ENCODE measurements at regions not wholly inside any gene's neighbourhood (a gene's known extent, or its start where the extent isn't known, plus 50 kb on each side); places are given as distances from the start of the nearest gene placed in this dataset.

- TF ChIP-seq, protein P1, sequence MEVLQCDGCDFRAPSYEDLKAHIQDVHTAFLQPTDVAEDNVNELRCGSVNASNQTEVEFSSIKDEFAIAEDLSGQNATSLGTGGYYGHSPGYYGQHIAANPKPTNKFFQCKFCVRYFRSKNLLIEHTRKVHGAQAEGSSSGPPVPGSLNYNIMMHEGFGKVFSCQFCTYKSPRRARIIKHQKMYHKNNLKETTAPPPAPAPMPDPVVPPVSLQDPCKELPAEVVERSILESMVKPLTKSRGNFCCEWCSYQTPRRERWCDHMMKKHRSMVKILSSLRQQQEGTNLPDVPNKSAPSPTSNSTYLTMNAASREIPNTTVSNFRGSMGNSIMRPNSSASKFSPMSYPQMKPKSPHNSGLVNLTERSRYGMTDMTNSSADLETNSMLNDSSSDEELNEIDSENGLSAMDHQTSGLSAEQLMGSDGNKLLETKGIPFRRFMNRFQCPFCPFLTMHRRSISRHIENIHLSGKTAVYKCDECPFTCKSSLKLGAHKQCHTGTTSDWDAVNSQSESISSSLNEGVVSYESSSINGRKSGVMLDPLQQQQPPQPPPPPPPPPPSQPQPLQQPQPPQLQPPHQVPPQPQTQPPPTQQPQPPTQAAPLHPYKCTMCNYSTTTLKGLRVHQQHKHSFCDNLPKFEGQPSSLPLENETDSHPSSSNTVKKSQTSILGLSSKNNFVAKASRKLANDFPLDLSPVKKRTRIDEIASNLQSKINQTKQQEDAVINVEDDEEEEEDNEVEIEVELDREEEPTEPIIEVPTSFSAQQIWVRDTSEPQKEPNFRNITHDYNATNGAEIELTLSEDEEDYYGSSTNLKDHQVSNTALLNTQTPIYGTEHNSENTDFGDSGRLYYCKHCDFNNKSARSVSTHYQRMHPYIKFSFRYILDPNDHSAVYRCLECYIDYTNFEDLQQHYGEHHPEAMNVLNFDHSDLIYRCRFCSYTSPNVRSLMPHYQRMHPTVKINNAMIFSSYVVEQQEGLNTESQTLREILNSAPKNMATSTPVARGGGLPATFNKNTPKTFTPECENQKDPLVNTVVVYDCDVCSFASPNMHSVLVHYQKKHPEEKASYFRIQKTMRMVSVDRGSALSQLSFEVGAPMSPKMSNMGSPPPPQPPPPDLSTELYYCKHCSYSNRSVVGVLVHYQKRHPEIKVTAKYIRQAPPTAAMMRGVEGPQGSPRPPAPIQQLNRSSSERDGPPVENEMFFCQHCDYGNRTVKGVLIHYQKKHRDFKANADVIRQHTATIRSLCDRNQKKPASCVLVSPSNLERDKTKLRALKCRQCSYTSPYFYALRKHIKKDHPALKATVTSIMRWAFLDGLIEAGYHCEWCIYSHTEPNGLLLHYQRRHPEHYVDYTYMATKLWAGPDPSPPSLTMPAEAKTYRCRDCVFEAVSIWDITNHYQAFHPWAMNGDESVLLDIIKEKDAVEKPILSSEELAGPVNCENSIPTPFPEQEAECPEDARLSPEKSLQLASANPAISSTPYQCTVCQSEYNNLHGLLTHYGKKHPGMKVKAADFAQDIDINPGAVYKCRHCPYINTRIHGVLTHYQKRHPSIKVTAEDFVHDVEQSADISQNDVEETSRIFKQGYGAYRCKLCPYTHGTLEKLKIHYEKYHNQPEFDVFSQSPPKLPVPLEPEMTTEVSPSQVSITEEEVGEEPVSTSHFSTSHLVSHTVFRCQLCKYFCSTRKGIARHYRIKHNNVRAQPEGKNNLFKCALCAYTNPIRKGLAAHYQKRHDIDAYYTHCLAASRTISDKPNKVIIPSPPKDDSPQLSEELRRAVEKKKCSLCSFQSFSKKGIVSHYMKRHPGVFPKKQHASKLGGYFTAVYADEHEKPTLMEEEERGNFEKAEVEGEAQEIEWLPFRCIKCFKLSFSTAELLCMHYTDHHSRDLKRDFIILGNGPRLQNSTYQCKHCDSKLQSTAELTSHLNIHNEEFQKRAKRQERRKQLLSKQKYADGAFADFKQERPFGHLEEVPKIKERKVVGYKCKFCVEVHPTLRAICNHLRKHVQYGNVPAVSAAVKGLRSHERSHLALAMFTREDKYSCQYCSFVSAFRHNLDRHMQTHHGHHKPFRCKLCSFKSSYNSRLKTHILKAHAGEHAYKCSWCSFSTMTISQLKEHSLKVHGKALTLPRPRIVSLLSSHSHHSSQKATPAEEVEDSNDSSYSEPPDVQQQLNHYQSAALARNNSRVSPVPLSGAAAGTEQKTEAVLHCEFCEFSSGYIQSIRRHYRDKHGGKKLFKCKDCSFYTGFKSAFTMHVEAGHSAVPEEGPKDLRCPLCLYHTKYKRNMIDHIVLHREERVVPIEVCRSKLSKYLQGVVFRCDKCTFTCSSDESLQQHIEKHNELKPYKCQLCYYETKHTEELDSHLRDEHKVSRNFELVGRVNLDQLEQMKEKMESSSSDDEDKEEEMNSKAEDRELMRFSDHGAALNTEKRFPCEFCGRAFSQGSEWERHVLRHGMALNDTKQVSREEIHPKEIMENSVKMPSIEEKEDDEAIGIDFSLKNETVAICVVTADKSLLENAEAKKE (CRISPR knock-in tag; IDR thresholded peaks at IDR 0.05), result no peak
- no peak for TF ChIP-seq CREB1 (CRISPR knock-in tag; IDR thresholded peaks at IDR 0.05; ENCODE audit: low read depth)
- no peak for TF ChIP-seq EZH2phosphoT487 (IDR thresholded peaks at IDR 0.05; ENCODE audit: unreplicated experiment)
- TF ChIP-seq NANOG (IDR thresholded peaks at IDR 0.05; ENCODE audit: borderline replicate concordance), result no peak
Measured at GRCh38 chr13:40439928-40440327, 226.5 kb downstream of the FOXO1 start (continued).

GRCh38 chr13:40440990-40441820 is 225.2 kb downstream of the FOXO1 start:
- peaks cover 7% of the 10 kb centered on the region; the same call in 1 of the 2 replicates for H3K9me2 ChIP-seq (ENCODE audit: insufficient read depth)
- H3K27me3 Mint-ChIP-seq (ENCODE audit: insufficient read depth, low read depth, poor library complexity), result no peaks in the 10 kb centered on the region
- no peaks in the 10 kb centered on the region for H3K4me1 ChIP-seq (ENCODE audit: insufficient read depth)
- no peak overlapping the region for H3K27ac ChIP-seq (ENCODE audit: low read depth)
- no peaks in the 10 kb centered on the region for H3K27me3 ChIP-seq (ENCODE audit: insufficient read depth)
- no peak overlapping the region for H3K4me2 ChIP-seq
- H3K4me3 ChIP-seq, result no peak overlapping the region
- H3K27ac Mint-ChIP-seq, result no peak overlapping the region
- DNase-seq (ENCODE audit: low spot score) (no peak), ATAC-seq (no peak)
- H3K79me2 ChIP-seq (replicated peaks; ENCODE audit: insufficient read depth), result no peaks in the 10 kb centered on the region
- no peak overlapping the region for H2AFZ ChIP-seq
- H3K4me1 Mint-ChIP-seq, result peaks cover 3% of the 10 kb centered on the region; the same call in 1 of the 3 replicates
- peaks cover under 1% of the 10 kb centered on the region; the same call in 2 of the 3 replicates for H3K36me3 Mint-ChIP-seq (ENCODE audit: low read depth)
- no peaks in the 10 kb centered on the region for H3F3A ChIP-seq (replicated peaks; ENCODE audit: low read depth)
- peaks cover 5% of the 10 kb centered on the region for H3K9me3 Mint-ChIP-seq
- H3K36me3 ChIP-seq (ENCODE audit: insufficient read depth), result no peaks in the 10 kb centered on the region
- no peak overlapping the region for H3K4me3 Mint-ChIP-seq
- H4K20me1 ChIP-seq (replicated peaks; ENCODE audit: insufficient read depth), result no peaks in the 10 kb centered on the region
- no peak for TF ChIP-seq REST (IDR thresholded peaks at IDR 0.05; ENCODE audit: unreplicated experiment)
- TF ChIP-seq POLR2AphosphoS5 (IDR thresholded peaks at IDR 0.05; ENCODE audit: low read depth), result no peak
- TF ChIP-seq, protein P2, sequence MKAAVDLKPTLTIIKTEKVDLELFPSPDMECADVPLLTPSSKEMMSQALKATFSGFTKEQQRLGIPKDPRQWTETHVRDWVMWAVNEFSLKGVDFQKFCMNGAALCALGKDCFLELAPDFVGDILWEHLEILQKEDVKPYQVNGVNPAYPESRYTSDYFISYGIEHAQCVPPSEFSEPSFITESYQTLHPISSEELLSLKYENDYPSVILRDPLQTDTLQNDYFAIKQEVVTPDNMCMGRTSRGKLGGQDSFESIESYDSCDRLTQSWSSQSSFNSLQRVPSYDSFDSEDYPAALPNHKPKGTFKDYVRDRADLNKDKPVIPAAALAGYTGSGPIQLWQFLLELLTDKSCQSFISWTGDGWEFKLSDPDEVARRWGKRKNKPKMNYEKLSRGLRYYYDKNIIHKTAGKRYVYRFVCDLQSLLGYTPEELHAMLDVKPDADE (IDR thresholded peaks at IDR 0.05), result no peak
- no peak for TF ChIP-seq EZH2 (IDR thresholded peaks at IDR 0.05; ENCODE audit: low read depth, unreplicated experiment)

All from GM23338 (cell line).